BE2C (cell line): ENCODE measurements at regions not wholly inside any gene's neighbourhood (a gene's known extent, or its start where the extent isn't known, plus 50 kb on each side); places are given as distances from the start of the nearest gene placed in this dataset.
A peak's percentile ranks its signal among the peaks of the same experiment; 100 is the strongest.

Experiments
- DNase-seq: peaks from one replicate; pipeline ENCODE4 v3.0.0-alpha.2; 2020
- H3K27me3 ChIP-seq: fragments of 250-450 bp; sonication (Bioruptor Pico); 2 replicates; pipeline ENCODE4 v1.5.1; 2020; ENCODE audit warnings: mild to moderate bottlenecking
- H3K36me3 ChIP-seq: fragments of 250-450 bp; sonication (Bioruptor Pico); 2 replicates; pipeline ENCODE4 v1.5.1; 2020; ENCODE audit warnings: mild to moderate bottlenecking
- H3K4me1 ChIP-seq: fragments of 250-450 bp; sonication (Bioruptor Pico); 2 replicates; pipeline ENCODE4 v1.5.1; 2020
- H3K4me3 ChIP-seq: 2 replicates; pipeline ENCODE4 v1.5.1; 2011; ENCODE audit warnings: low read depth, low read length
- H3K9me3 ChIP-seq: fragments of 250-450 bp; sonication (Bioruptor Pico); 2 replicates; pipeline ENCODE4 v1.5.1; 2020
- TF ChIP-seq, protein P1 (sequence below): IDR thresholded peaks from 2 replicates; pipeline ENCODE4 v1.5.1; 2012; ENCODE audit warnings: mild to moderate bottlenecking, low read depth, low read length

- H3K4me1 ChIP-seq, result no peaks in the 10 kb centered on the region
- H3K9me3 ChIP-seq, result no peaks in the 10 kb centered on the region
- H3K36me3 ChIP-seq, result no peaks in the 10 kb centered on the region
- DNase-seq, result peak; percentile 7
- peak overlapping the region; percentile 20 for H3K4me3 ChIP-seq
- H3K27me3 ChIP-seq, result peaks cover 3% of the 10 kb centered on the region; the same call in 1 of the 2 replicates
- TF ChIP-seq, protein P1, sequence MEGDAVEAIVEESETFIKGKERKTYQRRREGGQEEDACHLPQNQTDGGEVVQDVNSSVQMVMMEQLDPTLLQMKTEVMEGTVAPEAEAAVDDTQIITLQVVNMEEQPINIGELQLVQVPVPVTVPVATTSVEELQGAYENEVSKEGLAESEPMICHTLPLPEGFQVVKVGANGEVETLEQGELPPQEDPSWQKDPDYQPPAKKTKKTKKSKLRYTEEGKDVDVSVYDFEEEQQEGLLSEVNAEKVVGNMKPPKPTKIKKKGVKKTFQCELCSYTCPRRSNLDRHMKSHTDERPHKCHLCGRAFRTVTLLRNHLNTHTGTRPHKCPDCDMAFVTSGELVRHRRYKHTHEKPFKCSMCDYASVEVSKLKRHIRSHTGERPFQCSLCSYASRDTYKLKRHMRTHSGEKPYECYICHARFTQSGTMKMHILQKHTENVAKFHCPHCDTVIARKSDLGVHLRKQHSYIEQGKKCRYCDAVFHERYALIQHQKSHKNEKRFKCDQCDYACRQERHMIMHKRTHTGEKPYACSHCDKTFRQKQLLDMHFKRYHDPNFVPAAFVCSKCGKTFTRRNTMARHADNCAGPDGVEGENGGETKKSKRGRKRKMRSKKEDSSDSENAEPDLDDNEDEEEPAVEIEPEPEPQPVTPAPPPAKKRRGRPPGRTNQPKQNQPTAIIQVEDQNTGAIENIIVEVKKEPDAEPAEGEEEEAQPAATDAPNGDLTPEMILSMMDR, result no peak
These were observed 149.4 kb upstream of the CHRDL1 start for GRCh38 chrX:110944751-110945675.

- TF ChIP-seq, protein P1, result no peak
- peak; percentile 3 for DNase-seq
- Histone ChIP-seq H3K9me3 (no peaks in the 10 kb centered on the region), H3K36me3 (no peaks in the 10 kb centered on the region), H3K27me3 (peaks cover 3% of the 10 kb centered on the region; the same call in 1 of the 2 replicates), H3K4me3 (peak overlapping the region; percentile 20), H3K4me1 (no peaks in the 10 kb centered on the region)
These were observed 148.7 kb upstream of the CHRDL1 start for GRCh38 chrX:110944311-110944750.

GRCh38 chrX:110941906-110942305, 146.3 kb upstream of the CHRDL1 start:
- Histone ChIP-seq H3K4me3 (no peak overlapping the region), H3K9me3 (no peaks in the 10 kb centered on the region), H3K36me3 (no peaks in the 10 kb centered on the region), H3K4me1 (no peaks in the 10 kb centered on the region), H3K27me3 (peaks cover 3% of the 10 kb centered on the region; the same call in 1 of the 2 replicates)
- TF ChIP-seq, protein P1, result no peak
- DNase-seq, result no peak

DNA sequence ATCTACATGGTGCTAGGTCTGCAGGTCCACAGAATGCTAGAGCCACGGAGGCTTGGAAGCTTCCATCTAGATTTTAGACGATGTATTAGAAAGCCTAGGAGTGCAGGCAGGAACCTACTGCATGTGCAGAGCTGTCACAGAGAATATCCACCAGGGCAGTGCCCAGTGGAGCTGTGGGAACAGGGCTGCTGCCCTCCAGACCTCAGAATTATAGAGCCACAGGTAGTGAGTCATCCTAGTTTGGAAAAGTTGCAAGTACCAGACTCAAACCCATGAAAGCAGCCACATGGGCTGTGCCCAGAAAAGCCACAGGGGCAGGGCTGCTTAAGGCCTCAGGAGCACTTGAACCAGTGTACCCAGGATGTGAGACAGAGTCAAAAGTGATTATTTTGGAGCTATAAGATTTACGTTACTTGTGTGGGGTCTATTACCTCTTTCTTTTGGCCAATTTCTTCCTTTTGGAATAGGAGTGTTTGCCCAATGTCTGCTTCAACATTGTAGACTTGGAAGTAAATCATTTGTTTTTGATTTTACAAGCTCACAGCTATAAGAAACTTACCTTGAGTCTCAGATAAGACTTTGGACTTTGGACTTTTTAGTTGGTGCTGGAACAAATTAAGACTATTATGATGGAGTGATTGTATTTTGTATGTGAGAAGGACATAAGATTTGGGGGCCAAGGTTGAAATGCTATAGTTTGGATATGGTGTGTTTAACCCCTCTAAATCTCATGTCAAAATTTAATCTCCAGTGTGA, 143.5 kb upstream of the CHRDL1 start:
- TF ChIP-seq, protein P1, result no peak

GRCh38 chrX:110924871-110925270, 129.3 kb upstream of the CHRDL1 start:
- H3K27me3 ChIP-seq, result no peaks in the 10 kb centered on the region

More for the DNA sequence above, 143.5 kb upstream of the CHRDL1 start:
- Histone ChIP-seq H3K27me3 (no peaks in the 10 kb centered on the region; the same call in 1 of the 2 replicates), H3K4me1 (no peaks in the 10 kb centered on the region), H3K4me3 (no peak overlapping the region), H3K36me3 (no peaks in the 10 kb centered on the region), H3K9me3 (no peaks in the 10 kb centered on the region)
- DNase-seq, result no peak

More at GRCh38 chrX:110924871-110925270, 129.3 kb upstream of the CHRDL1 start:
- TF ChIP-seq, protein P1, result no peak
- no peaks in the 10 kb centered on the region for H3K4me1 ChIP-seq
- H3K9me3 ChIP-seq, result no peaks in the 10 kb centered on the region
- no peaks in the 10 kb centered on the region for H3K36me3 ChIP-seq
- no peak overlapping the region for H3K4me3 ChIP-seq
- no peak for DNase-seq
